H1 (cell line): ENCODE measurements at regions not wholly inside any gene's neighbourhood (a gene's known extent, or its start where the extent isn't known, plus 50 kb on each side); places are given as distances from the start of the nearest gene placed in this dataset.

ENCODE experiments used
- CTCF ChIA-PET: fragments of 300-600 bp; sonication (Branson Sonifier 250); formaldehyde crosslinking; loops from one replicate; lab custom pipeline; 2021; ENCODE audit not compliant: partially characterized antibody; lab: Charles Lee
- POLR2A ChIA-PET: fragments of 300-600 bp; sonication (Branson Sonifier 250); formaldehyde crosslinking; loops from one replicate; lab custom pipeline; 2021; ENCODE audit warnings: inconsistent platforms; ENCODE audit not compliant: partially characterized antibody; lab: Charles Lee
- DNase-seq, 2 experiments: peaks; one replicate each; pipeline versions ENCODE4 v3.0.0 to v3.0.0-alpha.2; 2010 to 2022; ENCODE audit warnings: low spot score in 2 of 2, low read depth in 1 of 2, mixed read lengths in 1 of 2
- FAIRE-seq: peaks from 2 replicates; lab custom pipeline; 2011; peaks lifted over from hg19 to GRCh38; lab: Jason Lieb, UNC
- H2AFZ ChIP-seq: 2 replicates; pipeline ENCODE4 v1.8.1; 2012; ENCODE audit warnings: low read length, inconsistent platforms
- H2AK5ac ChIP-seq: 2 replicates; pipeline ENCODE4 v1.6.1; 2013; ENCODE audit warnings: low read depth, low read length
- H2BK120ac ChIP-seq: replicated peaks from 2 replicates; pipeline ENCODE3; 2013; ENCODE audit warnings: low read depth, low read length, inconsistent platforms
- H2BK12ac ChIP-seq: 2 replicates; pipeline ENCODE4 v1.6.1; 2013; ENCODE audit warnings: low read depth, low read length
- H2BK15ac ChIP-seq: 2 replicates; pipeline ENCODE4 v1.6.1; 2013; ENCODE audit warnings: low read length
- H2BK20ac ChIP-seq: 2 replicates; pipeline ENCODE4 v1.6.1; 2013; ENCODE audit warnings: low read length
- H2BK5ac ChIP-seq: 2 replicates; pipeline ENCODE4 v1.6.1; 2013; ENCODE audit warnings: low read depth, low read length
- H3K14ac ChIP-seq: 2 replicates; pipeline ENCODE4 v1.6.1; 2013; ENCODE audit warnings: inconsistent platforms; ENCODE audit not compliant: insufficient read length
- H3K18ac ChIP-seq: 2 replicates; pipeline ENCODE4 v1.6.1; 2013; ENCODE audit warnings: low read length; ENCODE audit errors: extremely low read depth
- H3K23ac ChIP-seq: 2 replicates; pipeline ENCODE4 v1.6.1; 2013; ENCODE audit warnings: inconsistent platforms; ENCODE audit not compliant: insufficient read length
- H3K23me2 ChIP-seq: 2 replicates; pipeline ENCODE4 v1.6.1; 2013; ENCODE audit warnings: low read depth, low read length
- H3K27ac ChIP-seq: 2 replicates; pipeline ENCODE4 v1.6.1; 2011; ENCODE audit warnings: low read depth, low read length, inconsistent platforms
- H3K27me3 ChIP-seq, 4 experiments: replicated peaks in 1 of 4; 1 replicate in 1 of 4; 2 replicates in 3 of 4; pipeline versions ENCODE4 v1.6.1 to v1.8.1; 2011 to 2013; ENCODE audit warnings: low read length in 3 of 4, mild to moderate bottlenecking in 3 of 4, inconsistent platforms in 2 of 4, mixed read lengths in 2 of 4, moderate library complexity in 1 of 4; ENCODE audit not compliant: control insufficient read depth in 3 of 4, insufficient read depth in 3 of 4; ENCODE audit errors: extremely low read depth in 1 of 4
- H3K36me3 ChIP-seq, 4 experiments: 2 replicates each; pipeline versions ENCODE4 v1.6.1 to v1.8.1; 2011 to 2013; ENCODE audit warnings: mild to moderate bottlenecking in 4 of 4, low read length in 3 of 4, moderate library complexity in 2 of 4, control low read depth in 1 of 4, inconsistent platforms in 1 of 4; ENCODE audit not compliant: insufficient read depth in 4 of 4, control insufficient read depth in 2 of 4
- H3K4ac ChIP-seq: replicated peaks from 2 replicates; pipeline ENCODE3; 2013; ENCODE audit warnings: low read length, low read depth, mixed read lengths, inconsistent platforms; ENCODE audit not compliant: insufficient read length
- H3K4me1 ChIP-seq, 4 experiments: replicated peaks in 1 of 4; 1 replicate in 1 of 4; 2 replicates in 3 of 4; pipeline versions ENCODE4 v1.6.1 to v1.8.1; 2011 to 2013; ENCODE audit warnings: low read length in 3 of 4, inconsistent platforms in 2 of 4, mixed read lengths in 1 of 4; ENCODE audit not compliant: insufficient read depth in 4 of 4, control insufficient read depth in 3 of 4
- H3K4me2 ChIP-seq, 2 experiments: 2 replicates each; pipeline versions ENCODE4 v1.6.1 to v1.8.1; 2011 to 2013; ENCODE audit warnings: low read depth in 2 of 2, low read length in 2 of 2, control low read depth in 1 of 2, inconsistent platforms in 1 of 2, mild to moderate bottlenecking in 1 of 2; ENCODE audit not compliant: insufficient read depth in 1 of 2
- H3K4me3 ChIP-seq, 4 experiments: fragments of 200-600, 300-600 bp in 1 of 4; sonication (generic), shearing (Covaris generic), sonication (Bioruptor Twin) in 1 of 4; 2 replicates each; pipeline versions ENCODE4 v1.5.1 to v1.8.1; 2011 to 2016; ENCODE audit warnings: low read length in 4 of 4, low read depth in 3 of 4, control low read depth in 2 of 4, inconsistent platforms in 2 of 4, mild to moderate bottlenecking in 2 of 4, mixed read lengths in 1 of 4, moderate library complexity in 1 of 4; ENCODE audit not compliant: insufficient read depth in 2 of 4; ENCODE audit errors: extremely low read depth in 1 of 4
- H3K56ac ChIP-seq: replicated peaks from 2 replicates; pipeline ENCODE3; 2013; ENCODE audit warnings: low read depth, mild to moderate bottlenecking, mixed read lengths, low read length, inconsistent platforms; ENCODE audit not compliant: insufficient read length
- H3K79me1 ChIP-seq: 2 replicates; pipeline ENCODE4 v1.6.1; 2013; ENCODE audit warnings: low read depth, low read length, control low read depth
- H3K79me2 ChIP-seq, 2 experiments: 2 replicates each; pipeline versions ENCODE4 v1.6.1 to v1.8.1; 2012 to 2013; ENCODE audit warnings: low read length in 2 of 2, mild to moderate bottlenecking in 2 of 2, inconsistent platforms in 1 of 2; ENCODE audit not compliant: insufficient read depth in 2 of 2, control insufficient read depth in 1 of 2
- H3K9ac ChIP-seq, 4 experiments: replicated peaks in 1 of 4; 1 replicate in 1 of 4; 2 replicates in 3 of 4; pipeline versions ENCODE4 v1.6.1 to v1.8.1; 2011 to 2013; ENCODE audit warnings: low read depth in 3 of 4, low read length in 3 of 4, control low read depth in 2 of 4, mild to moderate bottlenecking in 2 of 4, moderate library complexity in 2 of 4, inconsistent platforms in 1 of 4; ENCODE audit errors: extremely low read depth in 1 of 4
- H3K9me3 ChIP-seq, 2 experiments: 2 replicates each; pipeline versions ENCODE4 v1.6.1 to v1.8.1; 2012 to 2013; ENCODE audit warnings: mild to moderate bottlenecking in 2 of 2, moderate library complexity in 2 of 2, control low read depth in 1 of 2, inconsistent platforms in 1 of 2, low read depth in 1 of 2, low read length in 1 of 2, mixed read lengths in 1 of 2; ENCODE audit not compliant: insufficient read depth in 2 of 2
- H4K20me1 ChIP-seq, 2 experiments: replicated peaks in 1 of 2; 2 replicates each; pipeline versions ENCODE3 to v1.8.1; 2011 to 2013; ENCODE audit warnings: inconsistent platforms in 2 of 2, low read length in 2 of 2, mild to moderate bottlenecking in 1 of 2; ENCODE audit not compliant: insufficient read depth in 2 of 2, control insufficient read depth in 1 of 2
- H4K5ac ChIP-seq: 2 replicates; pipeline ENCODE4 v1.6.1; 2013; ENCODE audit warnings: low read length, low read depth, mixed read lengths, inconsistent platforms; ENCODE audit not compliant: insufficient read length
- H4K8ac ChIP-seq: 2 replicates; pipeline ENCODE4 v1.8.0; 2013; ENCODE audit warnings: mild to moderate bottlenecking, moderate library complexity, low read length, inconsistent platforms; ENCODE audit not compliant: insufficient read depth; ENCODE audit errors: extremely low read depth
- H4K91ac ChIP-seq: replicated peaks from 2 replicates; pipeline ENCODE3; 2013; ENCODE audit warnings: low read length, mixed read lengths, inconsistent platforms; ENCODE audit not compliant: insufficient read length
- BCL11A ChIP-seq, 2 experiments: IDR thresholded peaks; one replicate each; pipeline ENCODE4 v1.6.1; 2011; ENCODE audit warnings: low read depth in 2 of 2, low read length in 2 of 2, mild to moderate bottlenecking in 2 of 2
- CBX5 ChIP-seq: fragments of 300-800, 300-1000 bp; sonication (generic); IDR thresholded peaks from 2 replicates; pipeline ENCODE4 v1.7.1; 2016; ENCODE audit warnings: antibody characterized with exemption, low read length, low read depth
- HDAC2 ChIP-seq, 2 experiments: fragments of 300-600 bp in 1 of 2; sonication (generic) in 1 of 2; IDR thresholded peaks; 2 replicates each; pipeline ENCODE4 v1.6.1; 2011 to 2012; ENCODE audit warnings: low read depth in 2 of 2, low read length in 2 of 2, mild to moderate bottlenecking in 2 of 2, moderate library complexity in 2 of 2, borderline replicate concordance in 1 of 2, inconsistent platforms in 1 of 2
- KDM5A ChIP-seq: fragments of 200-600 bp; IDR thresholded peaks from 2 replicates; pipeline ENCODE4 v1.7.1; 2012; ENCODE audit warnings: mild to moderate bottlenecking, low read length, inconsistent platforms, mixed read lengths
- NANOG ChIP-seq: IDR thresholded peaks from 2 replicates; pipeline ENCODE4 v1.6.1; 2011; ENCODE audit warnings: low read length, low read depth, mild to moderate bottlenecking, inconsistent platforms; ENCODE audit not compliant: insufficient read depth, poor library complexity, severe bottlenecking
- NRF1 ChIP-seq: IDR thresholded peaks from 2 replicates; pipeline ENCODE4 v1.6.1; 2011; ENCODE audit warnings: mild to moderate bottlenecking, low read depth, low read length, improper control_type of control experiment
- POLR2AphosphoS5 ChIP-seq: IDR thresholded peaks from 2 replicates; pipeline ENCODE4 v1.6.1; 2011; ENCODE audit warnings: low read depth, low read length
- RBBP5 ChIP-seq: IDR thresholded peaks from 2 replicates; pipeline ENCODE4 v1.7.1; 2012; ENCODE audit warnings: low read depth, mild to moderate bottlenecking, inconsistent platforms, low read length, moderate library complexity, borderline replicate concordance
- RXRA ChIP-seq: IDR thresholded peaks from 2 replicates; pipeline ENCODE4 v1.6.1; 2011; ENCODE audit warnings: low read depth, mild to moderate bottlenecking, low read length, moderate library complexity; ENCODE audit not compliant: insufficient read depth
- SAP30 ChIP-seq: fragments of 300-600 bp; sonication (generic); IDR thresholded peaks from 2 replicates; pipeline ENCODE4 v1.7.1; 2012; ENCODE audit warnings: low read length, moderate library complexity, mild to moderate bottlenecking, inconsistent platforms; ENCODE audit not compliant: insufficient read depth, insufficient replicate concordance
- SIRT6 ChIP-seq: IDR thresholded peaks from one replicate; pipeline ENCODE4 v1.7.1; 2012; ENCODE audit warnings: low read length, inconsistent platforms
- SP2 ChIP-seq: IDR thresholded peaks from 2 replicates; pipeline ENCODE4 v1.6.1; 2012; ENCODE audit warnings: mild to moderate bottlenecking, low read length, inconsistent platforms
- TAF1 ChIP-seq: IDR thresholded peaks from 2 replicates; pipeline ENCODE4 v1.6.1; 2011; ENCODE audit warnings: mild to moderate bottlenecking, low read depth, low read length
- TBP ChIP-seq: IDR thresholded peaks from 2 replicates; pipeline ENCODE4 v1.6.1; 2011; ENCODE audit warnings: low read depth, low read length, improper control_type of control experiment
- WGBS, 2 experiments: shearing (Covaris generic) in 1 of 2; methylation state at CpG; one replicate each; pipeline versions ENCODE4 v1.1.6 to v1.1.7; 2013 to 2015; ENCODE audit warnings: low lambda C conversion rate in 2 of 2, mixed read lengths in 2 of 2, inconsistent platforms in 1 of 2, low coverage in 1 of 2, missing lambda C conversion rate in 1 of 2; ENCODE audit not compliant: insufficient replicate concordance in 2 of 2, insufficient coverage in 1 of 2, insufficient read length in 1 of 2; ENCODE audit errors: extremely low coverage in 1 of 2, missing lambda C conversion rate in 1 of 2; 5-methylcytosine and 5-hydroxymethylcytosine counted together

DNA sequence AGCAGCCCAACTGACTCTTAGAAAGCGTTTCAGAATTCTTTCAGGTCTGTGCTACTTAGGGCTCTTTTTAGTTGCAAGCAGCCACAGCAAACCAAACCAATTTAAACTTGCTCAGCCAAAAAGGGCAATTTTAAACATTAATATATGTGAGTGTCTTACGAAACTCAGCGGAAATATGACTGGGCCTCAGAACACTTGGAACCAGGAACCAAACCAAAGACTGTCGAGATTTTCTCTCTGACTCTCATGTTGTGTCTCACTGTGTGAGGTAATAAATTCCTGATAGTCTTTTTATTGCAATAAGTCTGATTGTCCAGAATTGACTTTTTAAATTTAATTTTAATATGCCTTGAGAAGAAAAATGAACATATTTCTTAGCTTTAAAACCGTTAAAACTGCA, 122.3 kb downstream of the SYF2 start:
- no peaks in the 10 kb centered on the region for H3K79me1 ChIP-seq
- H3K56ac ChIP-seq: no peak overlapping the region
- no peaks in the 10 kb centered on the region for H3K36me3 ChIP-seq
- H2BK20ac ChIP-seq: no peak overlapping the region
- no peak overlapping the region for H3K18ac ChIP-seq
- no peak overlapping the region for H4K5ac ChIP-seq
- H4K8ac ChIP-seq: no peak overlapping the region
- 91% methylated on average over 5 of the region's 5 CpGs; no CpG with 5 or more reads in 1 of the 2 experiments for WGBS, 2 experiments
- no peaks in the 10 kb centered on the region for H3K27me3 ChIP-seq
- H2AFZ ChIP-seq: no peak overlapping the region
- H2BK5ac ChIP-seq: no peak overlapping the region
- DNase-seq (no peak), FAIRE-seq (no peak)
- H4K20me1 ChIP-seq: no peaks in the 10 kb centered on the region
- H3K27ac ChIP-seq: no peak overlapping the region
- no peak overlapping the region for H3K4me3 ChIP-seq
- no peak overlapping the region for H2BK12ac ChIP-seq
- H3K79me2 ChIP-seq: no peaks in the 10 kb centered on the region
- H4K91ac ChIP-seq: no peak overlapping the region
- H3K9ac ChIP-seq: no peak overlapping the region
- POLR2A ChIA-PET: no interaction called here
- peaks cover 0 to 11% of the 10 kb centered on the region in 2 experiments; a peak in 1 of 4 replicates for H3K9me3 ChIP-seq
- H2BK120ac ChIP-seq: no peak overlapping the region
- no peak overlapping the region for H2AK5ac ChIP-seq
- H3K14ac ChIP-seq: no peak overlapping the region
- no peaks in the 10 kb centered on the region for H3K4me1 ChIP-seq
- no peak overlapping the region for H3K4ac ChIP-seq
- no peaks in the 10 kb centered on the region for H3K23me2 ChIP-seq
- no peak overlapping the region for H3K4me2 ChIP-seq
- no peak overlapping the region for H2BK15ac ChIP-seq
- CTCF ChIA-PET: no interaction called here
- H3K23ac ChIP-seq: no peak overlapping the region
- no peak for TF ChIP-seq NANOG
- no peak for TF ChIP-seq POLR2AphosphoS5
- TF ChIP-seq CBX5: no peak
- TF ChIP-seq KDM5A: no peak
- TF ChIP-seq SP2: no peak
- no peak for TF ChIP-seq HDAC2 (IDR thresholded peaks at IDR 0.05; ENCODE audit: borderline replicate concordance in 1 of 2, low read depth in 2 of 2, low read length in 2 of 2)
- TF ChIP-seq SIRT6: no peak
- TF ChIP-seq TAF1: no peak
- no peak for TF ChIP-seq TBP
- no peak for TF ChIP-seq RXRA
- no peak for TF ChIP-seq NRF1
- TF ChIP-seq RBBP5: no peak
- no peak for TF ChIP-seq BCL11A (IDR thresholded peaks at IDR 0.05; ENCODE audit: low read depth in 2 of 2, low read length in 2 of 2)
- TF ChIP-seq SAP30: no peak
